ENCODE measurements at regions not wholly inside any gene's neighbourhood (a gene's known extent, or its start where the extent isn't known, plus 50 kb on each side); places are given as distances from the start of the nearest gene placed in this dataset.

DNA sequence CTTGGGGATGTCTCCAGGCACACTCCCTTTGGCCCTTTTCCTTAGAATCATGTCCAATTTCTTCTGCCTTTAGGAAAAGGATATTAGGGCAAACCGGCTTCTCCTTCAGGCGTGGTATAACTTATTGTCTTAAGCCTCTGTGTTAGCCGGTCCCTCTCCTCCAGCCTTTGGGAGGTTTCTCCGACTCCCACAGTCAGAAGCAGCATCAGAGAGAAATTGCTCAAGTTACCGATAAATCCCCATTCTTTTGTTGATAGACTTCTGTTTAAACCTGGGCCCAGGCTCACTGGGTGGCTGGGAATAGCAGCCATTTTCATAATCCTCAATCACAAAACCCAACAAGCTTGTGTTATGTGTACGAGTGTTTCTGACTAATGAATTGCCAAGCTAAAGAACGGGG, 85.4 kb upstream of the KAZN start:
- no peak for TF ChIP-seq CTCF (IDR thresholded peaks at IDR 0.05; ENCODE audit: insufficient read depth, low read depth, low read length, missing control alignments)
- no peak for DNase-seq (ENCODE audit: low read depth)
- H3K4me3 ChIP-seq (ENCODE audit: low read length), result no peak overlapping the region

GRCh38 chr1:14514739-14515138, 83.7 kb upstream of the KAZN start:
- no peak overlapping the region for H3K4me3 ChIP-seq (ENCODE audit: low read length)
- DNase-seq (ENCODE audit: low read depth), result no peak
- no peak for TF ChIP-seq CTCF (IDR thresholded peaks at IDR 0.05; ENCODE audit: insufficient read depth, low read depth, low read length, missing control alignments)

GRCh38 chr1:14516974-14517840, 81.3 kb upstream of the KAZN start:
- no peak overlapping the region for H3K4me3 ChIP-seq (ENCODE audit: low read length)
- no peak for TF ChIP-seq CTCF (IDR thresholded peaks at IDR 0.05; ENCODE audit: insufficient read depth, low read depth, low read length, missing control alignments)
- peak; percentile 87 for DNase-seq (ENCODE audit: low read depth)

- DNase-seq (ENCODE audit: low read depth), result no peak
- no peak for TF ChIP-seq CTCF (IDR thresholded peaks at IDR 0.05; ENCODE audit: insufficient read depth, low read depth, low read length, missing control alignments)
- no peak overlapping the region for H3K4me3 ChIP-seq (ENCODE audit: low read length)
These were observed 80.7 kb upstream of the KAZN start for GRCh38 chr1:14517841-14518180.

DNA sequence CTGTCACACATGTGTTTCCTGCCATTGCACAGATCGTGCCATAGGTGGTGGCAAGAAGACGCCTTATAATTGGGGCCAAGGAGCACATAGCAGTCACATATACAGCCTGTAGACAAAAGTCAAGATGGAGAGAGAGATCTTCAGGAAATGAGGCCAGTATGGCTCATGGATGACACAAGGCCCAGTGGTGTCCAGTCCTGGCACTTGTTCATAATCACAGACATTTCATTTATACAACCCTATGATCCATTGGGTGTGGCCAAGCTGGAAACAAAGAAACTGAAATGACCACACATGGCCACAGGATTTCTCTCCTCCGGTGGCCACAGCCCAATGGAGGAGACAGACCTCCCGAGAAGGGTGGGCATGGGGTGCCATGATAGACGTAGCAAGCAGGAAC, 78.5 kb upstream of the KAZN start:
- TF ChIP-seq CTCF (IDR thresholded peaks at IDR 0.05; ENCODE audit: insufficient read depth, low read depth, low read length, missing control alignments), result no peak
- no peak overlapping the region for H3K4me3 ChIP-seq (ENCODE audit: low read length)
- no peak for DNase-seq (ENCODE audit: low read depth)

DNA sequence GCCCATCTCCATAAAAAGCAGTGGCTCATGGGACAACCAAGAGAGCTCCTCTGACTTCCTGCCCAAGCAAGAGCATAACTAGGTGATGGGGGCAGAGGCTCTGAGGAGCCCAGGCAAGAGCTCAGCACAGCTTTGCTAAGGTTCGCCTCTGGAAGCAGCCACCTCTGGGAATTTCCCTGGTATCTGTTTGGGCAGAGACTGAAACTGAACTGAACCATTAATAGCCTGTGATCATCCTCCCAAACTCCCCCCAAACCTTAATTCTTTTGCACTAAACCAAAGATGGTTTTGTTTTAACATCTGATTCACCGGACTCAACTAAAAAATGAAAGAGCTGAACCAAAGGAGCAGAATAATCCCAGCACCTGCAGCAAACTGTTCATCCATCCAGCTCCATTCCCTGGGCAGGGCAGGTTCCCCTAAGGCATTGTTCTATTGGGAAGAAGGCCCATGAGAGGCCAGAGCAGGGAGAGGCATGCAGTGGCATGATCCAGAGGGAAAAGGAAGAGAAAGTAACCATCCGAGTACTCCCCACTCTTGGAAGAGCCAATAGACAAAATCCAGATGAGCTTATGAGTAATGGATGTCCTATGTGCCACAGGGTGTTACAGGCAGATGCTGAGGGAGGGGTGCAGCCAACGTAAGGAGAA, 77.8 kb upstream of the KAZN start:
- TF ChIP-seq CTCF (IDR thresholded peaks at IDR 0.05; ENCODE audit: insufficient read depth, low read depth, low read length, missing control alignments), result no peak
- H3K4me3 ChIP-seq (ENCODE audit: low read length), result no peak overlapping the region
- DNase-seq (ENCODE audit: low read depth), result peak; percentile 68

Data from epithelial cell of esophagus (primary cell).